ENCODE measurements at regions not wholly inside any gene's neighbourhood (a gene's known extent, or its start where the extent isn't known, plus 50 kb on each side); places are given as distances from the start of the nearest gene placed in this dataset.

DNA sequence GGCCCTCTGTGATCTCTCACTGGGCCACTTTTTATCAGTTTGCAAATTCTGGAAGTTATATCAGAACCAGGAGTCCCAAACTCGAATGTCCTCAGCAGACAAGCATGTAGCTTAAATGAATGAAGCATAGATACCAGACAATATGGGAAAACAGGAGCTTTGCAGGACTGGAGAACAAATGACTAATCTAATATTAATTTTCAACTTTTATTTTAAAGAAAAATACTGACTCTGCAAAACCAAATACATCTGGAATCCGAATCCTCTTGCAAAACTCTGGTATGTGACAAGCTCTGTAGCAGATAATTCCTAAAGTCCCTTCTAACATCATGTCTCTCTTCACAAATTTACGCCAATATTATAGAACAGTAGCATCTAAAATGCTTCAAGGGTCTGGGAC, 427.4 kb downstream of the TTLL7 start:
- no peak for DNase-seq

DNA sequence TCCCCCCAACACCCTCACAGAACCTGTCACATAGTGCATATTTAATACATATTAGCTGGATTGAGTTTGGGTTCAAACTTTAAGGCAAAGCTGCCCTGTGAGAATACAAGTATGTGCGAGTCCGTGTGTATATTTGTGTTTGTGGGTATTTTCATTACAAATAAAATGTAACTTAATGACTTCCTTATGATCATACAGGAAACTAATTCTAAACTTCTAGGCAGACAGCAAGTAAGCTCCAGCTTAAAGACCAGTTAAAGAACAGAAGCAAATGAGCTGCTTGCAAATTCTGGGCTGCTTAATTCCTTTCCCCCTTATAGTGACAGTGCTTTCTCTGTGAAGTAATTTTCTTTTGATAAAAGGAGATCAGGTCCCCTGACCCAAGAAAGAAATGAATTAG, 437.6 kb downstream of the TTLL7 start:
- DNase-seq, result no peak

DNA sequence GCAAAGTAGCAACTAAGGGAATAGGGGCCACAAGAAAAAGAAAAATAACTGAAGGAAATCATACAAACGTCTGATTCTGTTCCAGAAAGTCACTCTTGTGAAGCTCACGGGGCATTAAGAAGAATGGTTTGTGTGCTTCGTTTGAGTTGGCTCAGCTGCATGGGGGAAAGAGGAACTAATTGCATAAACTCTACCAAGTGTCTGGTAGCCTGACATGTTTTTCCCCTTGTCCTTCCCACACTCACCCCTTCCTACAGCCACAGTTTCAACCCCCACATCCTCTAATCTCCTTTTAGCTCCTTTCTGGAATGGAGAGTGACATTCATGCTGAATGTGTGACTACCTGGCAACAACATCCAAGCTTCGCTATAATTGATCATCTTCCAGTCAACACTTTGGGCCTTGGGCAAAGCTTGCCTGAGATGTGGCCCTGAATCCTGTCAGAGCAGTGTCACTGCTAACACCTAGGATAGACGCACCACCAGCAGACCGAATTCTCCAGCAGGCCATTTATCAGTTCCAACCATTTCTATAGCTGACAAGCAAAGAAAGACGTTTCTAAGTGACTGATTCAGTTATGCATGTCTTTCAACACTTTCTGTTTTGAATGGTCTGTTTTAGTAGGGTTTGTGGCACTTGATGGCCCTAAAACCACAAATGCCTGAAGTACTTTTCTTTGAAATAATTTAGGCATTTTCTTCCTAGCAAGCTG, 439.6 kb downstream of the TTLL7 start:
- DNase-seq, result no peak

DNA sequence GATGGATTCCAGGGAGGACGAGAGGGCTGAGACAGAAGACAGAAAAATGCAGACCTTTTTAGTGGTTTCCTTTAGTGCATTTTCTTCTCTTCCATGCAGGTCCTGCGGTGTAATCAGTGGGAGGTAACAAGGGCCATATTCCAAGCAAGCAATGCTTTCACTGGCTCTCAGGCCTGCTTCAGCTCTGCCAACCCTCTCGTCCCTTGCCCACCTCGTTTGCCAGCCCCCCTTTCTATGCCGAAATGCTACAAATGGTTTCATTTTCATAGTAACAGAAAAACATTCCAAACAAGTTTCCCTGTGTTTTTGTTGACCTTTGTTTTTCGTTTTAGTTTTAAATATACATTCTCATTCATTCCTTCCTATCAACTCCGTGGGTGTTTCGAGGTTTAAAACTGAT, 443.1 kb downstream of the TTLL7 start:
- DNase-seq, result no peak

DNA sequence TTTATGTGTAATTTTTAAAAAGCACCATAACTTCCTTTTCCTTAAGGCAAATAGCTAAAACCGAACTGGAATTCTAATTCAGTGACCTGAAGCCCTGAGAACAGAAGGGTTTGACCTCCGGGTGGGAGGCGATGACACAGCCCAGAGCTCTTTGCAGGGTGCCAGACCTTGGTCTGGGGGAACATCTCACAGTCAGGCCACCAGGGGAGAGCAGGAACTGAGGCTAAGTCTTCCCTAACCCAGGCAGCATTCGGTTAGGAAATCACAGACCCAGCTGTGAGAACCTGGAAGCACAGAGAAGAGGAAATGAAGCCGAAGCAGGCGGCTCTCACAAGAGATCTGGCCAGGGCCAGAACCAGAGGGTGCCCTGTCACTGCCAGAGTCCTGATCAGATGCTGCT, 444.8 kb downstream of the TTLL7 start:
- DNase-seq, result no peak

DNA sequence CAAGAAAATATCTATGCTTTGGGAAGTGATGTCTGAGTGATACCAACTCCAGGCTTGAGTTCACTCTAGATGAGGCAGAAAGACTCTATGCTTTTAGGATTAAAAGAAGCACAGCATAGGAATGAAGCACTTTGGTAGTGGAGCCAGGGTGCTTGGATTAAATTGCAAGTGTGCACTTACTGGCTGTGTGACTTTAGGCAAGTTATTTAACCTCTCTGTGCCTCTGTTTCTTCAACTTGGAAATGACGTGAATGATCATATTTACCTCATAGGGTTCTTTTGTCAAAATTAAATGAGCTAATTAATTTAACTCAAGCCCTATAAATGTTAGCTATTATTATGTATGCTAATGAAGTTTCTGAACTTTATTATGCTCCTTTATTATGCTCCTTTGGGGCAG, 446.1 kb downstream of the TTLL7 start:
- no peak for DNase-seq

DNA sequence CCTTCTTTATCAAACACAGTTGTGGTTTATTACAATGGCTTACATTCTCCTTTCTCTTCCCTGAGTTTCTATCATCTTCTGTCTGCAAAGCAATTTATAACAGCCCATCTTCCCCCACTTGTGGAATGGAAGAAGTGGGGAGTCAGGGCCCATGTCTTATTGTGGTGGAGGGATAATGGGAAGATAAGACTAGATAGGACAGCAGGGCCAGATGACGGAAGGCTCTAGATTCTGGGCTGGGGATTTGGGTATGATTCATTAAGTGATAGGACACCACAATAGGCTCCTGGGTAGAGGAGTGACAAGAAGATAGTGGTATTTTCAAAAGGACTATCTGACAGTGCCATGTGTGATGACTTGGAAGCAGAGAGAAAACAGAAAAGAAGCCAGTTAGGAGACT, 450.6 kb downstream of the TTLL7 start:
- DNase-seq, result no peak

DNA sequence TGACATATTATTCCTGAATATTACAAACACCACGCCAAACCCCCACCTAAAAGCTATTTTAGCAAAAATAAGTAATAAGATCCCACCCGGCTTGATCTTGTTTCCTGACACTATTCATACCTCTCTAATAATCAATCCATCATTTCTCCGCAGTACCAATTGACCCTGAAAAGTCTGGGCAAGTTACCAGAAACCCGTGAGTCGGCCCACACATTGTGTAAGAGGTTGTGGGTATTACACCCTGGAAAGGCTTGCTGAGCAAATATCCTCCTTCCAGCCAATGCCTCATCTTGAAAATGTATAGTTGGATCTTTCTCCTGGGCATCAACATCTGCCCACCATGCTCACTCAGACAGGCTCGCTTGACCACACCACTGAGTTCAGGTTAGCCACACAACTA, 451.0 kb downstream of the TTLL7 start:
- no peak for DNase-seq

DNA sequence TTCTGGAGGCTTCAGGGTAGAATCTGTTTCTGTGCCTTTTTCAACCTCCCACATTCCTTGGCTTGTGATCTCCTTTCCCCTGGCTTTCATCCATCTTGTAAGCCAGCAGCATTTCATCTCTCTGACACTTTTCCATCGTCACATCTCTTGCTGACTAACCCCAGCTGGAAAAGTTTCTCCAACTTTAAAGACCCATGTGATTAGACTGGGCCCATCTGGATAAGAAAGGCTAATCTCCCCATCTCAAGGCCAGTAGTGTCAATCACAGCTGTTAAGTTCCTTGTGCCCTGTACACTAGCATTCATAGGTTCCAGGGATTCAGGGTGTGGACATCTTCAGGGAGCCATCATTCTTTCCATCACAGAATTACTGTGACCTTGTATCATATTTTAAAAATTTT, 452.1 kb downstream of the TTLL7 start:
- no peak for DNase-seq

DNA sequence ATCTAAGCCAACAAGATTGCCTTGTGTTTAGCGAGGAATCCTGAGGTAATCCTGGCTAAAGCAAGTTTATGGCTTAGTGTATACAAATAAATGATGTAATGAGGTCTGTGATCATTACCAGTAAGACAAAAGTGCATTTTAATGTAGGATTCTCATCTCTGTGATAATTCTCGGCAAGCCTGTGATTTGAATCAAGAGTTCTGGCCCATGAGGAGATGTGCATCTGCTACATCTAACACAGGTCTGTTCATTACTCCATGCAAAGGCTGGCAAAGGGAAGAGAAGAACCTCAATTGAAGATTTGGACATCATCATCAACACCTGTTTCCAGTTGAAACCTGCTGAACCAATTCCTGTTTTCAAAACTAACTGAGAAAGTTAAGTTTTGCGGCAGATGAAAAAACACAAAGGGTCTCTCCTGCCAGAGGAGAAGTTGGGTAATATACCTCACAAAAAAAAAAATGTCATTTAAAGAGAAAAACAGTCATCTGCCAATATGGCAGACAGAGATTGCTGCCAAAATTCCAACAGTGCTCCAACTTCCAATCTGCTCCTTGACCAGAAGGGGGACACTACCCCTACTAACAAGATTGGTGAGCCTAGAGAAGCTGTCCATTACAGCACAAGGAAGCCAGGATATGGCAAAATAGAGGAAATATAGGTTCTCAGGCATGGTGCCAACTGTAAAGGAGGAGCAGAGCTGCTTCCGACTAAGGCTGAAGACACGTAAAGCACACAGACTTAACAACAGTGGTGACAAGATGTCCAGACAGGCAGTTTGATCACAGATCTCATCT, 453.7 kb downstream of the TTLL7 start:
- DNase-seq, result no peak

DNA sequence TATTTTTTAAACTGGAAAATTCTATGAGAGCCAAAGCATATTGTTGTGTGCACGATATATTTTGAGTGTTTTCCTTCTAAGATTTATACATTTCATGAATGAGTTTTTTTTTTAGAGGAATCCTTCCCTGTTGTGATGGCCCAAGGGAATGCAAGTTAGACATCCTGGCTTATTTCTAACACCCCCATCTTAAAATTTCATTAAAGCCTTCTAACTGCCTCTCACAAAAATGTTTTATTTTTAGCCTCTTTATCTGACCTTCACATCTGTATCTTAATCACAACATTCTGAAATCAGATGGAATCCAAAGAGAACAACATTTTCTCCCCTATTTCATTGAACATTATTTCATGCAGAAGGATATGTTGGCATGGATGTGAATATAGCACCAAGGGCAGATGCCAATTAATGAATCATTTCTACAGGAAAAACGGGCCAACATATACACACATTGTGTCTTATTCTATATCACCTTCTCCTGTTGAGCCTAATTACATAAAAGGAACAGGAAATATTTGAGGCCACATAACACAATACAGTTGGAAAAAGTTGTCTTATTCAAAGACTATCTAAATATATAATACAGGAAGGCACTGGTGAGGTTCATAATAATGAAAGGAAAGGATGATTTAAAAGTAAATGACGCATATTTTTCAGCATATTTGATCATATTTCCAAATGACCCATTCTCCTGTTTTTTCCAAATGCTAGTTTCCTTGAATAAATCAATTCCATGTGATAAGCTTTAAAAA, 455.5 kb downstream of the TTLL7 start:
- DNase-seq, result no peak

DNA sequence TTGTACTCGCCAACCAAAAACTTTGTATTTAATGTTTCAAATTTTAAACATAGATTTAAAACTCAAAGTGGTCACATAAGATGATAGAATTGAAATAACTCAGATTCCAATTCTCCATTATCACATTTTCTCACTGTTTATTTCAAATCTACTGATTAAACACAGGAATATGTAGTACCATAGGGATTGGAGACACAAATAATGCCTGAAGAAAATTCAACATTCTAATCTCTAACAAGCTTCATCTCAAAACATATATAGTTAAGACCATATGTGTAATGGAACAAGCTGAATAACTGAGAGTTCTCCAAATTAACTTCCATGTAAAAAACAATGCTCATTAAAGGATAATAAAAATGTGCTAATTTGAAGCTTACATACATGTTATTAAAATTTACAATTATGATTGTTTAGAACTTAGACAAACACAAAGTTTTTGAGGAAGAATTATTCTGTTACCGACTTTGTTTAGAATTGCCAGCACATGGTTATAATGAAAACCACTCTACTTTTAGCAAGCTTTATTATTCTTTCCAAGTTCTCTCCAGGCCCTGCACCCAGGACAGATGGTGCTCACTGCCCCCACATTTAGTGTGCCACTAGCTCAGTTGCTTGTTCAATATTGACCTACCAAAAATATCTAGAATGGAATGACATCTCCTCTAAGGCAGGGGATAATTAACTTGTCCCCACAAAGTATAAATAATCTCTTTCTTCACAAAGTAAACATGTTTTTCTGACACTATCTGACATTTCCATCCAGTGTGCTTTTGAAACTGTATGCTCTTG, 467.2 kb downstream of the TTLL7 start:
- no peak for DNase-seq

DNA sequence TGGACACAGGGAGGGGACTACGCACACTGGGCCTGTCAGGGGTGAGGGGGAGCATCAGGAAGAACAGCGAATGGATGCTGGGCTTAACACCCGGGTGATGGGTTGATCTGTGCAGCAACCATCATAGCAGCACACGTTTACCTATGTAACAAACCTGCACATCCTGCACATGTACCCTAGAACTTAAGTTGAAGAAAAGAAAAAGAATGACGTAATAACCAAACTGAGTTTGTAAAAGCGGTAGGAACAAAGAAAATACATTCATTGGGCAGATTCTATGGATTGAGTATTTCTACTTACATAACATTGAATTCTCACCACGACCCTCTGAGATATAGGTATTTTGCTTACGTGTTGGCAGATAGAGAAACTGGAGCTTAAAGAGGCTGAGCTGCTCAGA, 468.4 kb downstream of the TTLL7 start:
- no peak for DNase-seq

DNA sequence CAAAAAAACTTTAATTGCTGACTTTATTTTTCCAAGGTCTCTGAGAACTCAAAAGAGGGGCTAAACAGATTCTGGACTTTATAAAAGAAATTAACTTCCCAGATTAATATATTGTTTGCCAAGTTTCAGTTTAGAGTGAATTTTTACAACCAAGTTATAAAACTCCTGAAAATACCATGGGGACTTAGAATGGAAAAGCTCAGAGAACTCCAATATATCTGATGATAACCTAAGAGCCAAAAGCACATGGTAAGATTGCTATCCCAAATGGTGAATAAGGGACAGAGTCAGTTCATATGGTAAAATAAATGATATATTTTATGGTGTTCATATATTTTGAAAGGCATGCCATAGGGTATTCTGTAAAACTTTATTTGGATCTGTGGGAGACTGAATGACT, 470.9 kb downstream of the TTLL7 start:
- no peak for DNase-seq

DNA sequence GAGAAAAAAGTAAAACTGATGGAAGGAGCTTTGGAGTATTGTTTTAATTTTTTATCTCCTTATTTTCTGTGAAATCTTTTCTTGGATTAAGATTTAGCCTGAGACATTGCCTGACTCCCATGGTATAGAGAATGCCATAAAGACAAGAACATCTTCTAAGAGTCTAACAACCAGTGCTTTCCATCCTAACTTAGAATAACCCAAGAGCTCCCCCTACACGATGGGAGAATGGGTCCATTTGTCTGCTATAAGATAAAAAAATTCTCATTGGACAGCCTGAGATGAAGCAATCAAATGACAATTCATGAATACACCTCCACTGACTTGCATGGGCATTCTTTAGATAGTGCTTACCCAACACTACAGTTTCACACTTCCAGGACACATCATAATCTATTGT, 478.1 kb downstream of the TTLL7 start:
- DNase-seq, result no peak

DNA sequence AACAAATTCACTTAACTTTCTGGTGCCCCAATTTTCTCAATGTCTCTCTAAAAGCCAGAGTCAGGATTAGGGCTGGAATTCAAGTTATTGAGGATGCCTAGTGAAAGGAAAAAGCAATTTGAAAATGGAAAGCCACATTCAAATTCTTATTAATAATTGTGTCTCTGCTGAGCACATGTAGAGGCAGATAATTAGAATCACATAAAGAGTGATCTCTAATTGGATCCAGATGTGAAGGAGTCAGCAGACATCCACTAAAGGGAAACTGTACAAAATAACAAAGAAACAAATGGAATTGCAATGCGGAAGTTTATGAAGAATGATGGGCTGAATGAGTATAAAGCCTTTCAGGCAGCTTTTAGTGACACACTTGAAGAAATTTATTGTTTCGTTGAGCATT, 482.6 kb downstream of the TTLL7 start:
- DNase-seq, result no peak

DNA sequence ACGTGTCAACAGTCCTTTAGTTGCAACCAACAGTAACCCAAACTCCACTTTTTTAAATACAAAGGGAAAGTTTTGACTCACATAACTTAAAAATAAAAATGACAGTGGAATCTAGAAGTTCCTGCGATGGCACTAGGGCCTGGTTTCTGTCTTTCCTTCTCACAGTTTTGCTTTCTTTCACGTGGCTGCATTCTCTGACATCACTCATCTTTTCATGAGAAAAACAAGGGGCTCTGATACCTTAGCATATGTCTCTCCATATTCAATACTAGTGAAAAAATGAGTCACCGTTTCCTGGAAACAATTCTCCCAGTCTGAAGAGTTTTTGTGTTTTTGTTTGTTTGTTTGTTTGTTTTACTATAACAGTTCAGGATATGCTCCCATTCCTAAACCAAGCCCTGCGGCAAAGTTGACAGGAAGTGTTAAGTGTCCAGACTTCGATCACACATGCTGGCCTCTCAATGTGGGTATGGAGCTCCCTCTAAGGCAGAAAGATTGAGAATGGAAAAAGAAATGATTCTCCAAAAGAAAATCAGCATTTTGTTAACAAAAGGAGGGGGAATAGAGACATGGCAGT, 483.3 kb downstream of the TTLL7 start:
- DNase-seq, result no peak

DNA sequence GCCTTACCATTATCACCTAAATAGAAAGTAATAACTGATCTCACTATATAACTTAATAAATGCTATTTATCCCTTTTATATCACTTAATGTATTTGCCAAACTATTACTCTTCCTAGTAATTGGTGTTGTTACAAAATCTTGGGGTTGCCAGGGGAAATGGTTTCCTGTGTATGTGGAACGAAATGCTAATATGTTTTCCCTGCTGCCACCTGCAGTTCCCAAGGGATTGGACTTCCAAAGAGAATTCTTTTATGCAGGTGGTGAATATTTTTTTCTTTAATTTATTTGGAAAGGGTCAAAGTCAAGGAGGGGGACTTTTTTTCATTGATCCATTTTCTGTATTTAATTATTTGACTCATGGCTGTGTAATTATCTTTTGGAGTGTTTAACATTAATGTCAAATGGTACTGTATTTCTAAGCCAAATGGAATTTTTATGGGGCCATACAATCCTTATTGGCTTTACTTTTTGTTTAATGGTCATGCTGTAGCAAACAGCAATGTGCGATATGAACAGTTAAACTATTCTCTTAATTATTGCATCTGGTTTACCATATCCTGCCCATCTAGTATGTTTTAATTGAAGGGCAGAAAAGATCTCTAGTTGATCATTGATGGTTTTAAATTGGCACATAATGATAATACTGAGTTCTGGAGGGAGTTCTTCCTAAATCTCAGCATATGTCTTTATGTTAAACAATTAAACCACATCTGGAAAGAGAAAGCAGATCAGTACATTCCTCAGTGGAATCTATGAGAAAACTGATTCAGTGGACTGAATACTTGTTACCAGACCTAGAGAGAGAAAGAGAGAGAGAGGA, 486.3 kb downstream of the TTLL7 start:
- no peak for DNase-seq

DNA sequence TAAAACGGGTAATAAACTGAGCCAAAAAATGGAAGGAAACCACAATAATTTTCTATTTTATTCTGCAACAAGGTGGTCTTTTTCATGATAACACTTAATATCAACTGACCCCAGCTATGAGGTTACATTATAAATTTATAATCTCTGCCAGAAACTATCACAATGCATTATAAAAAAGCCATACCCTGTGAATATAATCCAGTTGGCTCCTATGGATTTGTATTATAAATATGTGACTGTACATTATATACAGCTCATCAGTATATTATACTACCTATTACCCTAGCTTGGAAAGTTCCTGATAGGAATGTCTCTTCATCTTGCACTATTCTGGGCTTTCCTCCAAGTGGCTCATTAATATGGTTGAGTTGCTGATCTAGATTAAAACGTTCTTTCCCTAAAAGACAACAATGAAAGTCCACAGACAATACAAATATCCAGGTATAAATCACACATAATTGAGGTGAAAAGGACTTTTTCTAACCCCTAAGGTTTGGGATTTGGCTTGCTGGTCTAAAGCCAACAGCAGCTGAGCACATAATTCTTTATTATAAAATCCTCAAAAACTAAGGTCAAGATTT, 487.7 kb downstream of the TTLL7 start:
- DNase-seq, result no peak

DNA sequence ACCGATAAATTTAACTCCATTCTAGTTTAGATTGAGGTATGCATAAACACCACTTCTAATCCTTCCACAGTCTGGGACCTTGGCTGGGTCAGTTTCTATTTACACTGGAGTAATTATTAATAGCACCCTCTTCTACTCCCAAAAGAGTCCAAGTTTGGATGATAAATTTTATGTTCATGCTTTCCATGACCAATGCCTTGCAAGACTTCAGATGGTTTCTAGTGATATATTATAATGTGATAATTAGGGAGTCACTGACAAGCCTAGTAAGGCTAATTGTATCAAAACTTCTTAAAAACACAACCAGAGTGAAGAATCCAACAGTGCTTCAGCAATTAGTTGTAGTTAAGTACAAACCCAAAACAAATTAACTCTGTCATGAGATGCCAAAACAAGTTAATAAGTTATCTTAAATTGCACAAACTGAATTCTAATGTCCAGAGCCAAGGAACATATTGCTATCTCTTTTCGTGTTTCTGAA, 489.6 kb downstream of the TTLL7 start:
- DNase-seq, result no peak

DNA sequence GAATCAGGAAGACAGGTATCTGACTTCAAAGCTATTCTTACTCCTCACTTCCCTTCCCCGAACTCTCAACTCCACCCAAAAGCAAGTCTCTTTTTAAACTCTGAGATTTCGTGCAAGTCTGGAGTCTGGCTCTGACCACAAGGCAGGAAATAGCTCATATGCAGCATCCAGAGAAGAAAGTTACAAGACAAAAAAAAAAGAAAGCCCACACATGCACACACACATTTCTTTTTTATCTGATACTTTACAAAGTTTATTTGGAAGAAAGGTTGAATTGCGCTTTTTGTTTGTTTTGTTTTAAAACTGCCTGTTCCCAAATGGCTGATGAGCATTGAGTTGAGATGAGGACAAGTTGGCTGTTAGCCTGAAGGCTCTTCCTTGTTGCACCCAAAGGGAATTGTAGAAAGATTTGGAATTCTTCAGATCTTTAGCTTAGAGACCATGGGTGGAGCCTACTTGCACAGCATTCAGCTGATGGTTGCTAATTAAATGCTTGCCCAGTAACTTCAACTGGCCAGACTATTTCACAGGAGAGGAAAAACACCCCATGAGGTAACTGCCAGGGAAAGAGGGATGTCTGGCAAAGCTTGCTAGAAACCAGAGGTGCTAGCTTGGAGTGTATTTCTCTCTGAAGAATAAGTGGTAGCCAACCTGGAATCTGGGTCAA, 490.3 kb downstream of the TTLL7 start:
- peak; percentile 61 to 71 for DNase-seq

Measured in CD4-positive, alpha-beta T cell treated with Interleukin-4 for 1 hour (primary cell).